Esophagus mucosa (tissue), 1 donor: ENCODE measurements at regions not wholly inside any gene's neighbourhood (a gene's known extent, or its start where the extent isn't known, plus 50 kb on each side); places are given as distances from the start of the nearest gene placed in this dataset.
"Not testable (repeated sequence)": the region's sequence is repeated elsewhere in the genome, so short reads cannot be mapped to it uniquely, and the experiment has no call there.

Source experiments
- ATAC-seq: fragments of 200-7000 bp; cut with Tn5 transposase; one replicate; pipeline ENCODE4 v1.9.1; 2020
- donor health status: DM: yes; HTN: yes; CAD: no.

GRCh38 chr4:165779950-165780670 lies 92.9 kb upstream of the TLL1 start:
- ATAC-seq = no peak

DNA sequence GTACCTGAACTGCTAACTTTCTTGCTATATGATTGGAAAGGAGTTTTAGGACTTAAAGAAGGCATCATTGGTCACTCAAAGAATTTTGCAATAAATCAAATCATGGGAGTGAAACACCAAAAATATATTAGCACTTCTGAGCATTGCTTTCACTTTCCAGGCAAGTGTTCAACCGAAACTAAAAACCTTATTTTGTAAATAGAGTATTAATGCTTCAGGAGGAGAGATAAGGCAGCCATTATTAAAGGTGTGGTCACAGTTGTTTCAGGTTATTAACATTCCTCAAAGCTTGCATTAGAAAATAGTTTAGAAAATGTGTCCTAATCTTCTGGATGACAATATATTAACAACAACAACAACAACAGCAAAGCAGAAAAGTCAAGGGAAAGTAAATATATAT lies 92.3 kb upstream of the TLL1 start:
- ATAC-seq = no peak

- no peak for ATAC-seq
Measured at GRCh38 chr4:165782623-165783022, 90.4 kb upstream of the TLL1 start.

DNA sequence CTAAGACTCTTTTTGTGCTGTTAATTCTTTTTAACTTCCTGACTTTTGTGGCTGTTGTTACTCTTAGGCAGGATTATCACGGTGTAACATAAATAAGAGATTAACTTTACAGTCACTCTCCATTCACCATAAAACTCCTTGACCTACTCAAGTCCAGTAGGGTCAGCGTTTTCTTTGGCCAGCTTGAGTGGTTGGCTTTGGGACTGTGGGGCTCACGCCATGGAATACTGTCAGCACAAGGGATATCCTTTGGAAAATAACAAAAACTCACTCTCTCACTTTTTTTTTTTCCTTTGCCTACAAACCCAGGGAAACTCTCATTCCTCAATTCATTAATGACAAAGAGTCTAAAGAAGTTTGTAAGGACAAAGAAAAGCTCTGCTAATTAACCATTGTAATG lies 89.4 kb upstream of the TLL1 start:
- ATAC-seq = no peak

DNA sequence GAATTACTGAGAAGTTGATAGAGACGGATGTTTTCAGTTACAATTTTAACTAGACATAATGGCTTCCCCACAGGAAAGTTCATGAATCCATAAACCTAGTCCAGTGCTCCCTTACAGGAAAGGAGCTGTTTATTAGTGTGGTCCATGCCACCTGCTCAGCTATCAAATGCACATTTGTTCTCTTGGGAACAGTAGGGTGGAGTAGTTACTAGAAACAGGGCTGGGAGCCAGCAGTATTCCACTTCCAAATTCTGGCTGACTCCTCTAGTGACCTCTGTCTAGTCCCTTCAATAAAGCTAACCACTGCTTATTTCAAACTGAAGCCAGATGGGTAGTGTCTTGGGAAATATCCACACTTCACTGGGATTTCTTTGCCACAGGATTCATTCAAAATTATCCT lies 88.4 kb upstream of the TLL1 start:
- no peak for ATAC-seq

GRCh38 chr4:165785337-165785736 lies 87.7 kb upstream of the TLL1 start:
- no peak for ATAC-seq

- no peak for ATAC-seq
Measured at GRCh38 chr4:165787516-165788274, 85.3 kb upstream of the TLL1 start.

DNA sequence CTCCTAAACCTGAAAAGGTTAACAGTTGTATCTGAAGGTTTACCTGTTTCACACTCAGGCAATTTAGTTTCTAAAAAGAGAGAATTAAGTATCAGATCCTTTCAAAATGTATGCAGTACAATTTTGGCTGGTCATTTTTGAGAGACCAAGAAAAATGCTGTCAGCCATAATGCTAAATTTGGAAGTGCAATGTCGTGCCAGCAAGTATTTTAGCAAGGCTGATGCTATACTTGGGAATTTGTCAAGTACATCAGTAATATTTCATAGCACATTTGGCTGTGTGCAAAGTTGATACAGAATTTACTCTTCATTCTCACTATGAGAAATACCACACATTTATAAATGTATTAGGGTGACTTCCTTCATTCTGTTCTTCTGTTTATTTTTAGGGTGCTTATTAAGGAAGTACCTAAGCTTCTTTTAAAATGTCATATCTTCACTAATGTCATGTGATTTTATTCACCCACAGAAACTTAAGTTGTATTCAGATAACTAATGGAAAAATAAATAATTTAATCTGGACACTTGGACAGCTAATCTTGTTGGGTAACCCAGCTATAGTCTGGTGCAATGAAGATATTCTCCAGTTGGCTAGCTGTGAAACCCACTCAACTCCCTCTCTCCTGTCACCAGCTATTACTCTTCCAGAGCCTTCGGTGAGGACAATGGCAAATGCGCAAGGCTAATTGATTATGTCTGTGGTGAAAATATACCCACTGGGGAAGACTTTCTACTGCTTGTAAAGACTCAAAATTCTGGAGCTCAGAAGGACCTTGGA lies 84.2 kb upstream of the TLL1 start:
- ATAC-seq = no peak

- ATAC-seq = no peak
Measured at GRCh38 chr4:165793236-165793635, 79.8 kb upstream of the TLL1 start.

GRCh38 chr4:165794834-165795233 lies 78.2 kb upstream of the TLL1 start:
- no peak for ATAC-seq

DNA sequence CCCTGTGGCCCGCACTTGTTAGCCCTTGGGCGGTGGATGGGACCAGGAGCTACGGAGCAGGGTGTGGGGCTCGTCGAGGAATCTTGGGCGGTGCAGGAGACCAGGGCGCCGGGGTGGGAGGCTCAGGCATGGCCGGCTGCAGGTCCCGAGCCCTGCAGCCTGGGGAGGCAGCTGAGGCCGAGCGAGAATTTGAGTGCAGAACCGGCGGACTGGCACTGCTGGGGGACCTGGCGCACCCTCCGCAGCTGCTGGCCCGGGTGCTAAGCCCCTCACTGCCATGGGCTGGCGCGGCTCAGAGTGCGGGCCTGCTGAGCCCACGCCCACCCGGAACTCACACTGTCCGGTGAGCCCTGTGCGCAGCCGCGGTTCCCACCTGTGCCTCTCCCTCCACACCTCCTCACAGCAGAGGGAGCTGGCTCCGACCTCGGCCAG lies 73.6 kb upstream of the TLL1 start:
- no peak for ATAC-seq

DNA sequence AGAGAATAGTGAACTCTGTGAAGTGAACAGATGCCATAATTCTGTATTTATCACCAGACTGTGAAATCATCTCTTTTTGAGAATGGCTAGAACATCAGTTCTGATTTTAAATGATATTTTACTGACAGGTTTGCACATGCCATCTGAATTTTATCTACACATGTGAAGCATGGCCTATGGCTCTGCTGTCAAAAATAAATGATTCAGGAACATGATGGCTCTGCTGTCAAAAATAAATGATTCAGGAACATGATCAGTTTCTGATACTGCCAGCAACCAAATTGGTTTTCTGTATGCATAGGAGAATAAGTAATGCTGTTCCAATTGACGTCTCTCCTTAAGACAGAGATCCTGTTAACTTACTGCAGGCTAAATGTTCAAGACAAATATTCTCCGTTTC lies 70.6 kb upstream of the TLL1 start:
- ATAC-seq = no peak

- no peak for ATAC-seq
Measured at GRCh38 chr4:165803005-165803404, 70.0 kb upstream of the TLL1 start.

DNA sequence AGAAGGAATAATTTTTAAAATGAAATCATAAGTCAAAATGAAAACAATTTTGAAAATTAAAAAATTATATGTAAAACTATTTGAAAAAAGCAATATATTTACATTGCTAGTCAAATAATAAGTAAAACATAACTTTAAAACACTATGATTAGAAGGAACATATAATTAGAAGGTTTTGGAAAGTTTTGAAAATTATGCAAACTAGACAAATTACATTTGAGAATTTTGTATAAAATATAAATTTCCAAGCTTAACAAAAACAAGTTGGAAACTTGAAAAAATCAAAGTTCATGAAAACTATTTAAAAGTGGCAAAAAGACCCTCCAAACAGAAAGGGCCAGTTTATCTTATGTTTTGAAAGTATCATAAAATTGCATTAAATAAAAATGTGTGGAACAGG lies 67.6 kb upstream of the TLL1 start:
- no peak for ATAC-seq

DNA sequence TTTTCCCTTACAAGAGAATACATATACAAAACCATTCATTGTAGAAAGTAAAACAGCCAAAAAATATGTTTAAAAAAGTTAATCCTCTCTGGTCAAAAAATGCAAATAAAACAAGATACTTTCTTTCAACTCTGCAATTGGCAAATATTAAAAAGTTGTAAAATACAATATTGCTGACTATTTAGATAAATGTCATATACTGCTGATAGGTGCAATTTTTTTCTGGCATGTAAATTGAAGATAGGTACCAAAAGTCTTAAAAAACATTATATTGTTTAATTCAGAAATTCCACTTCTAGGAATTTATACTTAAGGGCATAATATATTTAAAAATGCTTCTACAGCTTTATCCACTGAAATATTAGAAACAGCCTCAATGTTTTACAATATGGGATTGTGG lies 66.4 kb upstream of the TLL1 start:
- ATAC-seq = no peak

DNA sequence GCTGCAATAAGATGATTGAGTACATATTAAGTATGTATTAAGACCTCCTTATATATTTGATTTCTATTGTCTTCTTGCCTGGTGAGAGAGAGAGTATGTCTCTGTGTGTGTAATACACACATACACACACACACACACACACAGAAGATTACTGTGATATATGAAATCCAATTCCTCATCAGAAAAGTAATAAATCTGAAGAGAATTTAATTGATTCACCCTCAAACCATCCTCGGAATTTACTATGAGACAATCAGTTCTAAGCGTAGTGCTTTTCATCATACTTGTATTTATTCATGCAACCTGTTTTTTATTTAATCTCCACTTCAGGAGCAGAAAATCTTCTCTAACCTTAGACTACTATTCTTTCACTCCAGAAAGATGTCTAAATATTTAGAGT lies 62.3 kb upstream of the TLL1 start:
- no peak for ATAC-seq

DNA sequence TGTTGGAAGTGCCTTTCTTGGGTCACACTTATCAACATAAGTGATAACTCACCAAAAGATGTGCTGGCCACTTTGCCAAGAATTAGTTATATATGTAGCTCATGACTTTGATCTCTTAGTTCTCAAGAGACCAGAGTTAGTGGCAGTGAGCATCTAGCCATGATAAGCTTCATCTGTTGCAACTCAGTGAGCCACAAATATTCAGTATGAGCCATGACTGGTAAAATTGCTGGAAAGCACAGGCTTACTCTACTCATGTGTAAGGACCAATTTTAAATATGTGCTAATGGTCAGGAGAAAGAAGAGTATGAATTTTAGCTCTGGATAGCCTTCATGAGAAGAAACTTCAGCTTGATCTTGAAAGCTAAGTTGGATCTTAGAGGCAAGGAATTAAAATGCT lies 59.4 kb upstream of the TLL1 start:
- no peak for ATAC-seq

GRCh38 chr4:165814256-165815020 lies 58.6 kb upstream of the TLL1 start:
- peak; percentile 85 for ATAC-seq

GRCh38 chr4:165819126-165819525 lies 53.9 kb upstream of the TLL1 start:
- not testable (repeated sequence) for ATAC-seq
